Astrocyte (in vitro differentiated cells and primary cell): ENCODE measurements at regions not wholly inside any gene's neighbourhood (a gene's known extent, or its start where the extent isn't known, plus 50 kb on each side); places are given as distances from the start of the nearest gene placed in this dataset.

Experiments
- CTCF ChIP-seq: IDR thresholded peaks from 2 replicates; pipeline ENCODE4 v1.5.1; 2011; ENCODE audit warnings: low read depth, mild to moderate bottlenecking, inconsistent platforms, low read length, moderate library complexity; ENCODE audit not compliant: insufficient read depth
- EZH2 ChIP-seq: IDR thresholded peaks from 2 replicates; pipeline ENCODE4 v1.6.1; 2012; ENCODE audit warnings: mild to moderate bottlenecking, low read length, inconsistent platforms; ENCODE audit not compliant: insufficient read depth

GRCh38 chr5:130272837-130273236, 368.6 kb downstream of the CHSY3 start:
- no peak for TF ChIP-seq CTCF
- TF ChIP-seq EZH2, result no peak
